ENCODE measurements at regions not wholly inside any gene's neighbourhood (a gene's known extent, or its start where the extent isn't known, plus 50 kb on each side); places are given as distances from the start of the nearest gene placed in this dataset.
"Not testable (repeated sequence)": the region's sequence is repeated elsewhere in the genome, so short reads cannot be mapped to it uniquely, and the experiment has no call there.

DNA sequence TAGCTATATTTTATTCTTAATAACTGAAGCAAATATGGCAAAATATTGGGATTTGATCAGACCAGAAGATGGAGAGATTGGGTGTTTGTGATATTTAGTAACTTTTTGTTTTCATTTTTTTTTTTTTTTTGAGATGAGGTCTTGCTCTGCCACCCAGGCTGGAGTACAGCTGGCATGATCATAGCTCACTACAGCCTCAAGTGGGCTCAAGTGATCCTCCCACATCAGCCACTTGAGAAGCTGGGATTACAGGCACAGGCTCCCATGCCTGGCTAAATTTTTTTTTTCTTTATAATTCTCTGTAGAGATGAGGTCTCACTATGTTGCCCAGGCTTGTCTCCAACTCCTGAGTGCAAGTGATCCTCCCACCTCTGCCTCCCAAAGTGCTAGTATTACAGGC, 686.4 kb downstream of the CDY1 start:
- TF ChIP-seq, protein P1, sequence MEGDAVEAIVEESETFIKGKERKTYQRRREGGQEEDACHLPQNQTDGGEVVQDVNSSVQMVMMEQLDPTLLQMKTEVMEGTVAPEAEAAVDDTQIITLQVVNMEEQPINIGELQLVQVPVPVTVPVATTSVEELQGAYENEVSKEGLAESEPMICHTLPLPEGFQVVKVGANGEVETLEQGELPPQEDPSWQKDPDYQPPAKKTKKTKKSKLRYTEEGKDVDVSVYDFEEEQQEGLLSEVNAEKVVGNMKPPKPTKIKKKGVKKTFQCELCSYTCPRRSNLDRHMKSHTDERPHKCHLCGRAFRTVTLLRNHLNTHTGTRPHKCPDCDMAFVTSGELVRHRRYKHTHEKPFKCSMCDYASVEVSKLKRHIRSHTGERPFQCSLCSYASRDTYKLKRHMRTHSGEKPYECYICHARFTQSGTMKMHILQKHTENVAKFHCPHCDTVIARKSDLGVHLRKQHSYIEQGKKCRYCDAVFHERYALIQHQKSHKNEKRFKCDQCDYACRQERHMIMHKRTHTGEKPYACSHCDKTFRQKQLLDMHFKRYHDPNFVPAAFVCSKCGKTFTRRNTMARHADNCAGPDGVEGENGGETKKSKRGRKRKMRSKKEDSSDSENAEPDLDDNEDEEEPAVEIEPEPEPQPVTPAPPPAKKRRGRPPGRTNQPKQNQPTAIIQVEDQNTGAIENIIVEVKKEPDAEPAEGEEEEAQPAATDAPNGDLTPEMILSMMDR (IDR thresholded peaks at IDR 0.05) = not testable (repeated sequence)
- TF ChIP-seq POLR2A (IDR thresholded peaks at IDR 0.05) = not testable (repeated sequence)
